CD14-positive monocyte (primary cell): ENCODE measurements at regions not wholly inside any gene's neighbourhood (a gene's known extent, or its start where the extent isn't known, plus 50 kb on each side); places are given as distances from the start of the nearest gene placed in this dataset.

Source experiments
- DNase-seq, 3 donors: peaks; one replicate each; pipeline ENCODE4 v3.0.0-alpha.2; 2011 to 2022
- H2AFZ ChIP-seq: 2 replicates; pipeline ENCODE4 v1.6.0; 2012; ENCODE audit warnings: mild to moderate bottlenecking, low read depth, low read length, inconsistent platforms; ENCODE audit not compliant: insufficient read depth, poor library complexity, severe bottlenecking
- H3K27ac ChIP-seq, 2 donors: 1 replicate in 1 of 2; 2 replicates in 1 of 2; pipeline ENCODE4 v1.5.1; 2012 to 2013; ENCODE audit warnings: low read length in 2 of 2, control low read depth in 1 of 2, inconsistent platforms in 1 of 2, low read depth in 1 of 2, mild to moderate bottlenecking in 1 of 2
- H3K27me3 ChIP-seq, 2 donors: one replicate each; pipeline versions ENCODE4 v1.6.0 to v1.6.1; 2011 to 2013; ENCODE audit warnings: low read length in 2 of 2; ENCODE audit not compliant: control insufficient read depth in 2 of 2, insufficient read depth in 2 of 2
- H3K36me3 ChIP-seq, 2 donors: replicated peaks in 1 of 2; 1 replicate in 1 of 2; 2 replicates in 1 of 2; pipeline versions ENCODE4 v1.5.1 to v1.6.1; 2012 to 2013; ENCODE audit warnings: low read length in 2 of 2, control low read depth in 1 of 2, inconsistent platforms in 1 of 2, mild to moderate bottlenecking in 1 of 2; ENCODE audit not compliant: insufficient read depth in 2 of 2, control insufficient read depth in 1 of 2
- H3K4me1 ChIP-seq, 2 donors: 1 replicate in 1 of 2; 2 replicates in 1 of 2; pipeline versions ENCODE4 v1.5.1 to v1.6.1; 2012 to 2013; ENCODE audit warnings: low read length in 2 of 2, control low read depth in 1 of 2, inconsistent platforms in 1 of 2, mild to moderate bottlenecking in 1 of 2, moderate library complexity in 1 of 2; ENCODE audit not compliant: insufficient read depth in 2 of 2, control insufficient read depth in 1 of 2
- H3K4me2 ChIP-seq: replicated peaks from 2 replicates; pipeline ENCODE3; 2012; ENCODE audit warnings: low read length, moderate library complexity, mild to moderate bottlenecking; ENCODE audit not compliant: poor library complexity, severe bottlenecking; ENCODE audit errors: extremely low read depth
- H3K4me3 ChIP-seq, 3 experiments: fragments of 200-600 bp in 1 of 3; sonication (generic) in 1 of 3; replicated peaks in 1 of 3; 1 replicate in 2 of 3; 2 replicates in 1 of 3; pipeline ENCODE4 v1.5.1; 2011 to 2013; ENCODE audit warnings: low read length in 3 of 3, mild to moderate bottlenecking in 3 of 3, control low read depth in 2 of 3, low read depth in 2 of 3, inconsistent platforms in 1 of 3, moderate library complexity in 1 of 3
- H3K79me2 ChIP-seq: 2 replicates; pipeline ENCODE4 v1.6.0; 2012; ENCODE audit warnings: mild to moderate bottlenecking, control low read depth, inconsistent platforms, low read length, moderate library complexity; ENCODE audit not compliant: insufficient read depth
- H3K9ac ChIP-seq: 2 replicates; pipeline ENCODE4 v1.6.0; 2017; ENCODE audit warnings: low read length, mild to moderate bottlenecking; ENCODE audit not compliant: insufficient read depth, poor library complexity, severe bottlenecking
- H3K9me3 ChIP-seq, 2 donors: replicated peaks in 1 of 2; 1 replicate in 1 of 2; 2 replicates in 1 of 2; pipeline versions ENCODE4 v1.5.1 to v1.6.1; 2012 to 2013; ENCODE audit warnings: low read length in 2 of 2, control low read depth in 1 of 2; ENCODE audit not compliant: control insufficient read depth in 1 of 2, insufficient read depth in 1 of 2
- H4K20me1 ChIP-seq: 2 replicates; pipeline ENCODE4 v1.6.0; 2012; ENCODE audit warnings: mild to moderate bottlenecking, low read length, control low read depth, moderate library complexity; ENCODE audit not compliant: insufficient read depth
- H3K27ac Mint-ChIP-seq, 7 donors: one replicate each; pipeline ENCODE4 v1.8.0; 2020; ENCODE audit warnings: mild to moderate bottlenecking in 7 of 7, mixed read lengths in 7 of 7, moderate library complexity in 6 of 7, inconsistent platforms in 2 of 7
- H3K27me3 Mint-ChIP-seq, 3 donors: one replicate each; pipeline ENCODE4 v1.8.0; 2021 to 2022; ENCODE audit warnings: low read depth in 3 of 3, mild to moderate bottlenecking in 3 of 3, mixed read lengths in 3 of 3, moderate library complexity in 3 of 3, inconsistent platforms in 1 of 3
- H3K36me3 Mint-ChIP-seq, 2 donors: one replicate each; pipeline ENCODE4 v1.8.0; 2020; ENCODE audit warnings: mixed read lengths in 2 of 2, inconsistent platforms in 1 of 2, mild to moderate bottlenecking in 1 of 2
- H3K4me1 Mint-ChIP-seq: one replicate; pipeline ENCODE4 v1.8.0; 2020; ENCODE audit warnings: mild to moderate bottlenecking, mixed read lengths
- H3K4me3 Mint-ChIP-seq, 2 donors: one replicate each; pipeline ENCODE4 v1.8.0; 2020; ENCODE audit warnings: mild to moderate bottlenecking in 2 of 2, mixed read lengths in 2 of 2, moderate library complexity in 1 of 2
- H3K9me3 Mint-ChIP-seq, 7 donors: one replicate each; pipeline ENCODE4 v1.8.0; 2020 to 2022; ENCODE audit warnings: mixed read lengths in 7 of 7, mild to moderate bottlenecking in 6 of 7, moderate library complexity in 6 of 7, inconsistent platforms in 2 of 7
- WGBS: methylation state at CpG from one replicate; pipeline ENCODE4 v1.1.5; 2013; ENCODE audit warnings: missing lambda C conversion rate; ENCODE audit not compliant: insufficient coverage; 5-methylcytosine and 5-hydroxymethylcytosine counted together
- intact Hi-C, 2 donors: fragments of 100-400 bp; cut with micrococcal nuclease; formaldehyde crosslinking; loops; one replicate each; pipeline versions ENCODE4 v1.15.0 to v1.15.1; 2023
- TF ChIP-seq, protein P1 (sequence below): fragments of 200-600 bp; IDR thresholded peaks from one replicate; pipeline ENCODE4 v1.8.0; 2022; ENCODE audit warnings: antibody characterized with exemption, mild to moderate bottlenecking

DNA sequence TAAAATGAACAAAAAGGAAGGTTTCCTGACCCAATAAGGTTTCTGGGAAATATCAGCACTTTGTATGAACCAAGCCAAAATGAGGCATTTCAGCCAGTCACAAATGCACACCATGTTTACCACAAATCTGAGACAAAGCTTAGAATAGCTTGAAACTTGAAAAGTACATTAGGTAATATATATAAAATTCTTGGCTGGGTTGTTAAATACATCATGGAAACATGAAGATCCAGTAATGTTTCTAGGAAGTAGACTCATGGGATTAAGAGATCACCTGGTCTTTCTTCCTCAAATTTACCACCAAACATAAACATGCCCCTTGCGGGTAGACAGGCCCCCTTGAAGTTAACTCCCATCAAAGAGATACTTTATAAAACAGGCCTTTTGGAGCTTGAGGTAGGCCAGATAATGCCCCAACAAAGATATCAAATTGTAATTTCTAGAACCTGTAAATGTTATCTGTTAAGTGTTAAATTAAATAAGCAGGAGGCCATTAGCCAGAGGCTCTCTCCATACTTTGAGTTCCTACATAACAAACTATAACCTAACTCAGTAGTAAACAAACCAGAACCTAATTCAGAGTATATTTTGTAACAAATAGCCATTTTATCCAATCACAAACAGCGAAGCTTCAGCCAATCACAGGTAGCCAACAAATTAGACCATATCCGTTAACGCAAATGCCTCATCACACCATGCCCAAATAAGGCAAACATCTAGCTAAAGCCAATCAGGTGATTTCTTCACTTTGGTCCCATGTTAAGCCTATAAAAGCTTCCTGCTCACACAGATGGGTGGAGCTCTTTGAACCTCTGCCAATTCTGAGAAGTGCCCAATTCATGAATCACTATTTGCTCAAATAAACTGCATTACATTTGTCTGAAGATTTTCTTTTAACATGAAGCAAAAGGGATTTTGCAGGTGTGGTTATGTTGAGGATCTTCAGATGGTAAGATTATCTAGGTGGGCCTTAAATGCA, 127.9 kb upstream of the TARS1 start:
- H3K4me3 ChIP-seq: no peak overlapping the region
- Mint-ChIP-seq H3K27me3 (no peaks in the 10 kb centered on the region), H3K36me3 (no peaks in the 10 kb centered on the region), H3K4me1 (peaks cover 6% of the 10 kb centered on the region), H3K4me3 (no peak overlapping the region), H3K27ac (no peak overlapping the region), H3K9me3 (peaks cover 0 to 6% (median 3%) of the 10 kb centered on the region in 7 donors)
- H3K9ac ChIP-seq: no peak overlapping the region
- no peaks in the 10 kb centered on the region for H3K27me3 ChIP-seq
- intact Hi-C loops: no loop called here
- TF ChIP-seq, protein P1, sequence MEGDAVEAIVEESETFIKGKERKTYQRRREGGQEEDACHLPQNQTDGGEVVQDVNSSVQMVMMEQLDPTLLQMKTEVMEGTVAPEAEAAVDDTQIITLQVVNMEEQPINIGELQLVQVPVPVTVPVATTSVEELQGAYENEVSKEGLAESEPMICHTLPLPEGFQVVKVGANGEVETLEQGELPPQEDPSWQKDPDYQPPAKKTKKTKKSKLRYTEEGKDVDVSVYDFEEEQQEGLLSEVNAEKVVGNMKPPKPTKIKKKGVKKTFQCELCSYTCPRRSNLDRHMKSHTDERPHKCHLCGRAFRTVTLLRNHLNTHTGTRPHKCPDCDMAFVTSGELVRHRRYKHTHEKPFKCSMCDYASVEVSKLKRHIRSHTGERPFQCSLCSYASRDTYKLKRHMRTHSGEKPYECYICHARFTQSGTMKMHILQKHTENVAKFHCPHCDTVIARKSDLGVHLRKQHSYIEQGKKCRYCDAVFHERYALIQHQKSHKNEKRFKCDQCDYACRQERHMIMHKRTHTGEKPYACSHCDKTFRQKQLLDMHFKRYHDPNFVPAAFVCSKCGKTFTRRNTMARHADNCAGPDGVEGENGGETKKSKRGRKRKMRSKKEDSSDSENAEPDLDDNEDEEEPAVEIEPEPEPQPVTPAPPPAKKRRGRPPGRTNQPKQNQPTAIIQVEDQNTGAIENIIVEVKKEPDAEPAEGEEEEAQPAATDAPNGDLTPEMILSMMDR: no peak
- H3K4me2 ChIP-seq: no peak overlapping the region
- no peaks in the 10 kb centered on the region for H3K9me3 ChIP-seq
- WGBS: 86% methylated on average over 2 of the region's 4 CpGs
- no peak for DNase-seq
- no peaks in the 10 kb centered on the region for H3K4me1 ChIP-seq
- no peaks in the 10 kb centered on the region for H3K79me2 ChIP-seq
- H4K20me1 ChIP-seq: no peaks in the 10 kb centered on the region
- H2AFZ ChIP-seq: no peak overlapping the region
- H3K36me3 ChIP-seq: no peaks in the 10 kb centered on the region
- no peak overlapping the region for H3K27ac ChIP-seq

DNA sequence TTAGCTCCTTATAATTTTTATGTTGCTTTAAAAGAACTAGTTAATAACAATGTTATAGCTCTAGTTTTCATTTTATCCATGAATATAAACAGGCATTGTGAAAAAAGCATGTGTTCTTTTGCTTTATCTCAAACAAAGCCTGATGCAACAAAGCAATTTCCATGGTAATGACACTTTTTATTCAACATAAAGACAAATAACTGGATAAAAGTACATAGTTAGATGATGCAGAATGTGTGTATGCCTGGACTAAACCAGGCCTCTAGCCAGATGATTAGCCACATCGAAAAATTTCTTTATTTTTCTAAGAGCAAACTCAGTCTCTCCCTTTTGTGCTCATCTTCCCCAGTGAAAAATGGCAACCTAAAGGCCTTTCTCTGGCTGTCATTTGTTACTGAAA, 125.6 kb upstream of the TARS1 start:
- Histone ChIP-seq H3K4me2 (no peak overlapping the region), H3K36me3 (no peaks in the 10 kb centered on the region), H3K27ac (no peak overlapping the region), H3K9me3 (no peaks in the 10 kb centered on the region), H3K27me3 (no peaks in the 10 kb centered on the region), H3K79me2 (no peaks in the 10 kb centered on the region), H2AFZ (no peak overlapping the region), H3K9ac (no peak overlapping the region), H3K4me1 (no peaks in the 10 kb centered on the region), H3K4me3 (no peak overlapping the region), H4K20me1 (no peaks in the 10 kb centered on the region)
- Mint-ChIP-seq H3K4me1 (peaks cover 6% of the 10 kb centered on the region), H3K4me3 (no peak overlapping the region), H3K27ac (no peak overlapping the region), H3K36me3 (no peaks in the 10 kb centered on the region), H3K27me3 (no peaks in the 10 kb centered on the region), H3K9me3 (peaks cover 0 to 6% (median 3%) of the 10 kb centered on the region in 7 donors)
- no CpG with 5 or more reads among the region's 1 CpG for whole genome bisulfite sequencing
- DNase-seq: no peak
- TF ChIP-seq, protein P1: no peak
- intact Hi-C loops: no loop called here
